Ovary (tissue), 3 donors: ENCODE measurements at regions not wholly inside any gene's neighbourhood (a gene's known extent, or its start where the extent isn't known, plus 50 kb on each side); places are given as distances from the start of the nearest gene placed in this dataset.

ENCODE experiments used
- POLR2A ChIP-seq: fragments of 450-650 bp; IDR thresholded peaks from one replicate; pipeline ENCODE4 v1.6.1; 2017; ENCODE audit warnings: antibody characterized with exemption, mild to moderate bottlenecking, moderate library complexity
- TF ChIP-seq, protein P1 (sequence below), 3 donors: fragments of 450-650 bp in 2 of 3; fragments of 200-600 bp in 1 of 3; IDR thresholded peaks; one replicate each; pipeline versions ENCODE4 v1.5.1 to v1.8.0; 2016 to 2022; ENCODE audit warnings: antibody characterized with exemption in 3 of 3, mild to moderate bottlenecking in 1 of 3
- donor health status: DM: no; HTN: no; CAD: no.

DNA sequence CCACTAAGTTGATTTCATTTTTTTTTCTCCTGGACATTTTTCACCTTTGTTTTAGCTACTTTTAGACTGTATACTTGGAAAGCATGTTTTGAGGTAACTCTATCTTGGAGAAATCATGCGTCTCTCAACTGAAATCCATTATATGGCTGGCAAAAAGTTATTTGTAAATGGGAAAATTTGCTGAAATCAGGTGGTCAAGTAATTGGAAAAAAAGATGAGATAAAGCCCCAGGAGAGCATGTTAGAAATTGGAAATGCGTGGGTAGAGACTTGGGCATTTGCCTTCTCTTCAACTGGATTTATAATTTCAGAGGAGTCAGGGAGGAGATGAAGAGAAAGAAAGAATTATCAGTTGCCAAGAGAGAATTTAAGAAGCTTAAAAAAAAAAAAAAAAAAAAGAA is 217.1 kb upstream of the MAP3K7 start:
- TF ChIP-seq, protein P1, sequence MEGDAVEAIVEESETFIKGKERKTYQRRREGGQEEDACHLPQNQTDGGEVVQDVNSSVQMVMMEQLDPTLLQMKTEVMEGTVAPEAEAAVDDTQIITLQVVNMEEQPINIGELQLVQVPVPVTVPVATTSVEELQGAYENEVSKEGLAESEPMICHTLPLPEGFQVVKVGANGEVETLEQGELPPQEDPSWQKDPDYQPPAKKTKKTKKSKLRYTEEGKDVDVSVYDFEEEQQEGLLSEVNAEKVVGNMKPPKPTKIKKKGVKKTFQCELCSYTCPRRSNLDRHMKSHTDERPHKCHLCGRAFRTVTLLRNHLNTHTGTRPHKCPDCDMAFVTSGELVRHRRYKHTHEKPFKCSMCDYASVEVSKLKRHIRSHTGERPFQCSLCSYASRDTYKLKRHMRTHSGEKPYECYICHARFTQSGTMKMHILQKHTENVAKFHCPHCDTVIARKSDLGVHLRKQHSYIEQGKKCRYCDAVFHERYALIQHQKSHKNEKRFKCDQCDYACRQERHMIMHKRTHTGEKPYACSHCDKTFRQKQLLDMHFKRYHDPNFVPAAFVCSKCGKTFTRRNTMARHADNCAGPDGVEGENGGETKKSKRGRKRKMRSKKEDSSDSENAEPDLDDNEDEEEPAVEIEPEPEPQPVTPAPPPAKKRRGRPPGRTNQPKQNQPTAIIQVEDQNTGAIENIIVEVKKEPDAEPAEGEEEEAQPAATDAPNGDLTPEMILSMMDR (IDR thresholded peaks at IDR 0.05) = no peak
- TF ChIP-seq POLR2A = no peak
